ENCODE measurements at regions not wholly inside any gene's neighbourhood (a gene's known extent, or its start where the extent isn't known, plus 50 kb on each side); places are given as distances from the start of the nearest gene placed in this dataset.

GRCh38 chr1:229953736-229954326 lies 113.2 kb upstream of the GALNT2 start:
- DNase-seq (ENCODE audit: low spot score), result no peak

- DNase-seq (ENCODE audit: low spot score), result no peak
Observed at GRCh38 chr1:229964281-229964680, 102.8 kb upstream of the GALNT2 start.

- DNase-seq (ENCODE audit: low spot score), result no peak
Observed at GRCh38 chr1:229970714-229971113, 96.3 kb upstream of the GALNT2 start.

- DNase-seq (ENCODE audit: low spot score), result no peak
Observed at GRCh38 chr1:229971141-229971540, 95.9 kb upstream of the GALNT2 start.

- DNase-seq (ENCODE audit: low spot score), result no peak
Observed at GRCh38 chr1:229972600-229973296, 94.3 kb upstream of the GALNT2 start.

- DNase-seq (ENCODE audit: low spot score), result no peak
Observed at GRCh38 chr1:229973297-229973612, 93.8 kb upstream of the GALNT2 start.

- no peak for DNase-seq (ENCODE audit: low spot score)
Observed at GRCh38 chr1:229975047-229975446, 92.0 kb upstream of the GALNT2 start.

- no peak for DNase-seq (ENCODE audit: low spot score)
Observed at GRCh38 chr1:229980009-229980408, 87.0 kb upstream of the GALNT2 start.

GRCh38 chr1:229981736-229982135 lies 85.3 kb upstream of the GALNT2 start:
- DNase-seq (ENCODE audit: low spot score), result no peak

- DNase-seq (ENCODE audit: low spot score), result no peak
Observed at GRCh38 chr1:229984310-229984991, 82.6 kb upstream of the GALNT2 start.

GRCh38 chr1:229984992-229985612 lies 81.9 kb upstream of the GALNT2 start:
- DNase-seq (ENCODE audit: low spot score), result no peak

GRCh38 chr1:229985613-229986010 lies 81.4 kb upstream of the GALNT2 start:
- DNase-seq (ENCODE audit: low spot score), result no peak

GRCh38 chr1:229986737-229987337 lies 80.2 kb upstream of the GALNT2 start:
- no peak for DNase-seq (ENCODE audit: low spot score)

GRCh38 chr1:229987953-229988352 lies 79.1 kb upstream of the GALNT2 start:
- DNase-seq (ENCODE audit: low spot score), result no peak

- no peak for DNase-seq (ENCODE audit: low spot score)
Observed at GRCh38 chr1:229988534-229988933, 78.5 kb upstream of the GALNT2 start.

- DNase-seq (ENCODE audit: low spot score), result no peak
Observed at GRCh38 chr1:229989591-229990248, 77.3 kb upstream of the GALNT2 start.

GRCh38 chr1:229990326-229990725 lies 76.7 kb upstream of the GALNT2 start:
- no peak for DNase-seq (ENCODE audit: low spot score)

GRCh38 chr1:229991104-229991513 lies 75.9 kb upstream of the GALNT2 start:
- DNase-seq (ENCODE audit: low spot score), result no peak

- no peak for DNase-seq (ENCODE audit: low spot score)
Observed at GRCh38 chr1:229991724-229992333, 75.2 kb upstream of the GALNT2 start.

- no peak for DNase-seq (ENCODE audit: low spot score)
Observed at GRCh38 chr1:229993060-229993459, 74.0 kb upstream of the GALNT2 start.

- DNase-seq (ENCODE audit: low spot score), result no peak
Observed at GRCh38 chr1:229993894-229994293, 73.1 kb upstream of the GALNT2 start.

All from HT-29 (cell line).